ENCODE measurements at regions not wholly inside any gene's neighbourhood (a gene's known extent, or its start where the extent isn't known, plus 50 kb on each side); places are given as distances from the start of the nearest gene placed in this dataset.

- Histone ChIP-seq H3K9me3 (no peaks in the 10 kb centered on the region), H3K4me1 (ENCODE audit: control insufficient read depth in 1 of 2, insufficient read depth in 1 of 2, low read depth in 1 of 2, low read length in 1 of 2) (peaks cover 96% of the 10 kb centered on the region in 2 experiments), H3K4me3 (ENCODE audit: low read depth in 1 of 2, low read length in 1 of 2) (no peak overlapping the region), H3K36me3 (no peaks in the 10 kb centered on the region), H3K27me3 (no peaks in the 10 kb centered on the region), H3K27ac (peak overlapping the region; percentile 100)
- TF ChIP-seq CTCF (IDR thresholded peaks at IDR 0.05), result no peak
Measured at GRCh38 chr15:31269816-31270575, 56.6 kb upstream of the KLF13 start.

- Histone ChIP-seq H3K27ac (peak overlapping the region; percentile 100), H3K4me3 (ENCODE audit: low read depth in 1 of 2, low read length in 1 of 2) (no peak overlapping the region), H3K9me3 (no peaks in the 10 kb centered on the region), H3K36me3 (no peaks in the 10 kb centered on the region), H3K4me1 (ENCODE audit: control insufficient read depth in 1 of 2, insufficient read depth in 1 of 2, low read depth in 1 of 2, low read length in 1 of 2) (peaks cover 89 to 93% of the 10 kb centered on the region in 2 experiments), H3K27me3 (no peaks in the 10 kb centered on the region)
- no peak for TF ChIP-seq CTCF (IDR thresholded peaks at IDR 0.05)
Measured at GRCh38 chr15:31270767-31271166, 55.9 kb upstream of the KLF13 start.

GRCh38 chr15:31271224-31271635 is 55.4 kb upstream of the KLF13 start:
- H3K4me3 ChIP-seq (ENCODE audit: low read depth in 1 of 2, low read length in 1 of 2), result no peak overlapping the region
- peaks cover 84 to 89% of the 10 kb centered on the region in 2 experiments for H3K4me1 ChIP-seq (ENCODE audit: control insufficient read depth in 1 of 2, insufficient read depth in 1 of 2, low read depth in 1 of 2, low read length in 1 of 2)

GRCh38 chr15:31271711-31272557 is 54.7 kb upstream of the KLF13 start:
- Histone ChIP-seq H3K36me3 (no peaks in the 10 kb centered on the region), H3K4me1 (ENCODE audit: control insufficient read depth in 1 of 2, insufficient read depth in 1 of 2, low read depth in 1 of 2, low read length in 1 of 2) (peaks cover 77 to 83% of the 10 kb centered on the region in 2 experiments), H3K9me3 (no peaks in the 10 kb centered on the region), H3K4me3 (ENCODE audit: low read depth in 1 of 2, low read length in 1 of 2) (no peak overlapping the region), H3K27ac (peak overlapping the region; percentile 100), H3K27me3 (no peaks in the 10 kb centered on the region)
- no peak for TF ChIP-seq CTCF (IDR thresholded peaks at IDR 0.05)

More at GRCh38 chr15:31271224-31271635, 55.4 kb upstream of the KLF13 start:
- Histone ChIP-seq H3K36me3 (no peaks in the 10 kb centered on the region), H3K9me3 (no peaks in the 10 kb centered on the region), H3K27ac (peak overlapping the region; percentile 100), H3K27me3 (no peaks in the 10 kb centered on the region)
- TF ChIP-seq CTCF (IDR thresholded peaks at IDR 0.05), result no peak

- H3K4me1 ChIP-seq (ENCODE audit: control insufficient read depth in 1 of 2, insufficient read depth in 1 of 2, low read depth in 1 of 2, low read length in 1 of 2), result peaks cover 69 to 80% of the 10 kb centered on the region in 2 experiments
- no peak for TF ChIP-seq CTCF (IDR thresholded peaks at IDR 0.05)
- H3K27ac ChIP-seq, result peak overlapping the region; percentile 100
- H3K36me3 ChIP-seq, result no peaks in the 10 kb centered on the region
- no peaks in the 10 kb centered on the region for H3K27me3 ChIP-seq
- H3K4me3 ChIP-seq (ENCODE audit: low read depth in 1 of 2, low read length in 1 of 2), result peak overlapping the region in 1 of 2 experiments; percentile 41
- H3K9me3 ChIP-seq, result no peaks in the 10 kb centered on the region
Measured at GRCh38 chr15:31272558-31273257, 53.9 kb upstream of the KLF13 start.

All from neutrophil (primary cell).